ENCODE measurements at regions not wholly inside any gene's neighbourhood (a gene's known extent, or its start where the extent isn't known, plus 50 kb on each side); places are given as distances from the start of the nearest gene placed in this dataset.

GRCh38 chr11:45050111-45050510 lies 96.3 kb upstream of the PRDM11 start:
- TF ChIP-seq POLR2AphosphoS5 (IDR thresholded peaks at IDR 0.05; ENCODE audit: insufficient read depth in 1 of 2, low read depth in 1 of 2) (no peak), POLR2A (IDR thresholded peaks at IDR 0.05) (no peak), CTCF (IDR thresholded peaks at IDR 0.05) (no peak)

DNA sequence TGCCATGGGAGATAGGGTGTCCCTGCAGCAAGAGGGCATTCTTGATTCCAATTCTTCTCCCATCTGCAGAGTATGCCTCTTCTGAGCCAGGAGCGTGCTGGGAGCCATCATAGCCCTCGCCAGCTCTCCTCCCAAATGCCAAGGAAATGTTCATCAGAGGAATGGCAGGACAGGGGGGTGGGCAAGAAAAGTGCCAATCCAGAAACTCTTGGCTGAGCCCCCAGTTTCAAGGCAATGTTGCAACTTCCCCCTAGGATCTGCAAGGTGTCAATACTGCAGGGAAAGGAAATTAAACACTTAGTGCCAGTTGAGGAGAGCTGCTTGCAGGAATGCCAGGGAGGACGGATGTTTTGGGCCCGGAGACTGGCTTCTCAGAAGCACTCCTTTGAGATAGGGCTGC lies 94.8 kb upstream of the PRDM11 start:
- Histone ChIP-seq H3K36me3 (no peaks in the 10 kb centered on the region), H3K4me1 (peaks cover 15% of the 10 kb centered on the region), H3K4me3 (no peak overlapping the region), H3K27me3 (no peaks in the 10 kb centered on the region), H3K27ac (no peak overlapping the region), H3K9me3 (no peaks in the 10 kb centered on the region)
- intact Hi-C loops (cut with DNase I), result no loop called here
- no peak for TF ChIP-seq POLR2A (IDR thresholded peaks at IDR 0.05)
- TF ChIP-seq POLR2AphosphoS5 (IDR thresholded peaks at IDR 0.05; ENCODE audit: insufficient read depth in 1 of 2, low read depth in 1 of 2), result no peak
- no peak for TF ChIP-seq CTCF (IDR thresholded peaks at IDR 0.05)
- no peak for DNase-seq (ENCODE audit: extremely low spot score in 2 of 2)

More at GRCh38 chr11:45050111-45050510, 96.3 kb upstream of the PRDM11 start:
- Histone ChIP-seq H3K27me3 (no peaks in the 10 kb centered on the region), H3K27ac (no peak overlapping the region), H3K9me3 (no peaks in the 10 kb centered on the region), H3K4me3 (no peak overlapping the region), H3K4me1 (peaks cover 30% of the 10 kb centered on the region), H3K36me3 (no peaks in the 10 kb centered on the region)
- DNase-seq (ENCODE audit: extremely low spot score in 2 of 2), result no peak
- intact Hi-C loops (cut with DNase I), result no loop called here

GRCh38 chr11:45052361-45052760 lies 94.1 kb upstream of the PRDM11 start:
- H3K4me3 ChIP-seq, result no peak overlapping the region
- no peaks in the 10 kb centered on the region for H3K36me3 ChIP-seq
- intact Hi-C loops (cut with DNase I), result no loop called here
- H3K4me1 ChIP-seq, result peaks cover 13% of the 10 kb centered on the region
- no peak for DNase-seq (ENCODE audit: extremely low spot score in 2 of 2)
- H3K27me3 ChIP-seq, result no peaks in the 10 kb centered on the region
- H3K9me3 ChIP-seq, result no peaks in the 10 kb centered on the region
- no peak overlapping the region for H3K27ac ChIP-seq
- TF ChIP-seq CTCF (IDR thresholded peaks at IDR 0.05) (no peak), POLR2A (IDR thresholded peaks at IDR 0.05) (no peak), POLR2AphosphoS5 (IDR thresholded peaks at IDR 0.05; ENCODE audit: insufficient read depth in 1 of 2, low read depth in 1 of 2) (no peak)

DNA sequence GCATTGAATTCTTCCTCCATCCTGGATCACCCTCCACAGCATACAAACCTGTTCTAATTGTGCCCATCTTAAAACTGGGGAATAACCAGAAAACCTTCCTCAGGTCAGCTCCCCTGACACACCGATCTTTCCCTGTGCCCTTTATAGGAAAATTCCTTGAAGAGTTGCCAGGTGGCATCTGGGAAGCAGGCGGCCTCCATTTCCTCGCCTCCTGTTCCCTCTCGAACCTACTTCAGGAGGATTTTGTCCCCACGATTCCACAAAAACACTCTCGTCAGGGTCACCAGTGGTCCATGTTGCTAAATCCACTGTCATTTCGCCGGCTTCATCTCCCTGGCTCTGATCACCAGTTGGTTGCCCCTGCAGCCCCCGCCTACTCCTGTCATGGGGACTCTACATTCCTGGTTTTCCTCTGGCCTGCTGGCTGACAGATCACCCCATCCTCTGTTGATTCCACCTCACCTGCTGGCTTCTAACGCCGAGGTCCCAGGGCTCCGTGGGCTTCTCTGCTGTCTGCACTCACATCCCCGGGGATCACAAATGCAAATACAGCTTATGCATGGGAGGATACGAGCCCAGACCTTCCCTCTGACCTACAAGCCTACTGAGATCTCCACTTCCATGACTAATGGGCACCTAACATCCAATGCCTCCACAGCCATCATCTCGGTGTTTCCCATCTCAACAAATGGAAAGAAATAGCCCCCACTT lies 92.5 kb upstream of the PRDM11 start:
- no peaks in the 10 kb centered on the region for H3K27me3 ChIP-seq
- H3K27ac ChIP-seq, result no peak overlapping the region
- peaks cover 2% of the 10 kb centered on the region for H3K4me1 ChIP-seq
- no peaks in the 10 kb centered on the region for H3K9me3 ChIP-seq
- DNase-seq (ENCODE audit: extremely low spot score in 2 of 2), result no peak
- intact Hi-C loops (cut with DNase I), result no loop called here
- TF ChIP-seq CTCF (IDR thresholded peaks at IDR 0.05), result no peak
- TF ChIP-seq POLR2AphosphoS5 (IDR thresholded peaks at IDR 0.05; ENCODE audit: insufficient read depth in 1 of 2, low read depth in 1 of 2), result no peak
- no peak for TF ChIP-seq POLR2A (IDR thresholded peaks at IDR 0.05)
- no peak overlapping the region for H3K4me3 ChIP-seq
- no peaks in the 10 kb centered on the region for H3K36me3 ChIP-seq

DNA sequence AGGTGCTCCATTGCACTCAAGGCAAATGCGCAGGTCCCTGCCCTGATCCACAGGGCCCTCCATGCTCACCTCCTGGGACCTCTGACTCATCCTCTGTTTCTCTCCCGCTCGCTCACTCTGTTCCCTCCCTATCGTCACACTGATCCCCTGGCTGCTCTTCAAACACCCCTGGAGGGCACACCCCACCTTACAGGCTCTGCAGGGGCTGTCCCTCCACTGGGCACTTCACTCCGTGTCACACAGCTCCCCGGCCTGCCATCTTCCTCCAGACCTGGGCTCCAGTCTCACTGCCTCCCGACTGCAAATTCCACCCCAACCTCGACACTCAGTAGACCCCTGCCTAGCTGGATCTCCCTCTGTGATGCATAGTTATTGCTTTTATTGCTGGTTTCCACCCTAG lies 91.5 kb upstream of the PRDM11 start:
- TF ChIP-seq POLR2A (IDR thresholded peaks at IDR 0.05), result no peak
- TF ChIP-seq CTCF (IDR thresholded peaks at IDR 0.05), result no peak
- TF ChIP-seq POLR2AphosphoS5 (IDR thresholded peaks at IDR 0.05; ENCODE audit: insufficient read depth in 1 of 2, low read depth in 1 of 2), result no peak
- intact Hi-C loops (cut with DNase I), result no loop called here
- no peaks in the 10 kb centered on the region for H3K27me3 ChIP-seq
- no peaks in the 10 kb centered on the region for H3K36me3 ChIP-seq
- H3K27ac ChIP-seq, result no peak overlapping the region
- H3K9me3 ChIP-seq, result no peaks in the 10 kb centered on the region
- no peak overlapping the region for H3K4me3 ChIP-seq
- no peaks in the 10 kb centered on the region for H3K4me1 ChIP-seq
- no peak for DNase-seq (ENCODE audit: extremely low spot score in 2 of 2)
